K562 (cell line): ENCODE measurements at regions not wholly inside any gene's neighbourhood (a gene's known extent, or its start where the extent isn't known, plus 50 kb on each side); places are given as distances from the start of the nearest gene placed in this dataset.
"Not testable (repeated sequence)": the region's sequence is repeated elsewhere in the genome, so short reads cannot be mapped to it uniquely, and the experiment has no call there.

Experiments
- ATAC-seq: fragments of 200-7000 bp; cut with Tn5 transposase; 3 replicates; pipeline ENCODE4 v1.9.1; 2020; ENCODE audit warnings: moderate library complexity
- BruUV-seq: library from RNA; stranded (reverse); fragments of 400-500 nt; replicated peaks from 2 replicates; lab custom pipeline; 2021; lab: Mats Ljungman, UMichigan
- CTCF ChIA-PET: fragments of 300-600 bp; formaldehyde crosslinking; extraction: SDS; loops from one replicate; lab custom pipeline; 2021; ENCODE audit warnings: low intra/inter-chr PET ratio; lab: Yijun Ruan, JAX
- POLR2A ChIA-PET: fragments of 300-600, 350-650 bp; sonication (Branson Sonifier 250); formaldehyde crosslinking; extraction: SDS; loops from one replicate; lab custom pipeline; 2021; ENCODE audit warnings: antibody characterized with exemption, inconsistent platforms; lab: Yijun Ruan, JAX
- DNase-seq, 4 experiments: peaks; one replicate each; pipeline versions ENCODE4 v3.0.0 to v3.0.0-alpha.2; 2011 to 2018; ENCODE audit warnings: low spot score in 3 of 4, mixed read lengths in 3 of 4; ENCODE audit errors: extremely low read depth in 1 of 4
- FAIRE-seq: peaks from 2 replicates; lab custom pipeline; 2011; peaks lifted over from hg19 to GRCh38; lab: Jason Lieb, UNC
- H2AFZ ChIP-seq: 2 replicates; pipeline ENCODE4 v1.6.0; 2011; ENCODE audit warnings: low read depth, low read length, control low read depth, inconsistent platforms
- H3K27ac ChIP-seq: fragments of 200-600 bp; 3 replicates; pipeline ENCODE4 v1.8.0; 2011; ENCODE audit warnings: low read depth, mild to moderate bottlenecking, control low read depth, inconsistent platforms, low read length, moderate library complexity, mixed read lengths; ENCODE audit errors: extremely low read depth
- H3K27me3 ChIP-seq, 2 experiments: fragments of 300-600 bp in 1 of 2; 2 replicates in 1 of 2; 3 replicates in 1 of 2; pipeline versions ENCODE4 v1.6.0 to v1.8.0; 2011; ENCODE audit warnings: inconsistent platforms in 2 of 2, low read length in 2 of 2, mild to moderate bottlenecking in 1 of 2, mixed read lengths in 1 of 2, moderate library complexity in 1 of 2; ENCODE audit not compliant: control insufficient read depth in 2 of 2, insufficient read depth in 2 of 2
- H3K36me3 ChIP-seq: fragments of 300-600 bp; 3 replicates; pipeline ENCODE4 v1.8.0; 2011; ENCODE audit warnings: mild to moderate bottlenecking, low read length, inconsistent platforms; ENCODE audit not compliant: control insufficient read depth, insufficient read depth
- H3K4me1 ChIP-seq, 2 experiments: fragments of 200-600 bp in 1 of 2; replicated peaks in 1 of 2; 2 replicates in 1 of 2; 3 replicates in 1 of 2; pipeline versions ENCODE4 v1.5.1 to v1.8.0; 2011; ENCODE audit warnings: inconsistent platforms in 2 of 2, low read length in 2 of 2, mild to moderate bottlenecking in 1 of 2, mixed read lengths in 1 of 2, moderate library complexity in 1 of 2; ENCODE audit not compliant: control insufficient read depth in 2 of 2, insufficient read depth in 2 of 2
- H3K4me2 ChIP-seq: 2 replicates; pipeline ENCODE4 v1.6.1; 2011; ENCODE audit warnings: low read length, control low read depth, inconsistent platforms, mixed read lengths; ENCODE audit not compliant: insufficient read depth
- H3K4me3 ChIP-seq: fragments of 200-600 bp; sonication (generic), shearing (Covaris generic); 2 replicates; pipeline ENCODE4 v1.5.1; 2016; ENCODE audit warnings: control low read depth, inconsistent platforms
- H3K79me2 ChIP-seq: fragments of 200-600 bp; 3 replicates; pipeline ENCODE4 v1.8.0; 2011; ENCODE audit warnings: low read length, inconsistent platforms; ENCODE audit not compliant: control insufficient read depth, insufficient read depth
- H3K9ac ChIP-seq, 2 experiments: 2 replicates each; pipeline versions ENCODE4 v1.6.0 to v1.6.1; 2011; ENCODE audit warnings: low read depth in 2 of 2, low read length in 2 of 2, control low read depth in 1 of 2, inconsistent platforms in 1 of 2, mild to moderate bottlenecking in 1 of 2, mixed read lengths in 1 of 2; ENCODE audit not compliant: insufficient read depth in 1 of 2
- H3K9me1 ChIP-seq: one replicate; pipeline ENCODE4 v1.6.0; 2011; ENCODE audit warnings: inconsistent platforms, mild to moderate bottlenecking, low read length, moderate library complexity; ENCODE audit not compliant: control insufficient read depth, insufficient read depth
- H3K9me3 ChIP-seq: replicated peaks from 2 replicates; pipeline ENCODE4 v1.5.1; 2011; ENCODE audit warnings: low read depth, low read length, inconsistent platforms; ENCODE audit not compliant: control insufficient read depth, insufficient read depth
- H4K20me1 ChIP-seq: replicated peaks from 2 replicates; pipeline ENCODE4 v1.6.1; 2011; ENCODE audit warnings: low read length, inconsistent platforms, mixed read lengths; ENCODE audit not compliant: control insufficient read depth, insufficient read depth
- GTF2A2 ChIP-seq: IDR thresholded peaks from 2 replicates; pipeline ENCODE4 v1.6.1; 2016; ENCODE audit warnings: mild to moderate bottlenecking, missing genetic modification characterization, missing compliant biosample characterization
- HNRNPK ChIP-seq: fragments of 200-400 bp; formaldehyde crosslinking; IDR thresholded peaks from one replicate; pipeline ENCODE4 v1.6.1; 2018; ENCODE audit warnings: mild to moderate bottlenecking, low read depth, low read length; ENCODE audit not compliant: poor library complexity, severe bottlenecking
- MIER1 ChIP-seq: fragments of 450-650 bp; IDR thresholded peaks from 2 replicates; pipeline ENCODE4 v1.6.1; 2016; ENCODE audit warnings: antibody characterized with exemption, mild to moderate bottlenecking, low read depth
- NR2C1 ChIP-seq, 2 experiments: fragments of 450-650 bp; IDR thresholded peaks; 2 replicates each; pipeline ENCODE4 v1.6.1; 2017; ENCODE audit warnings: mild to moderate bottlenecking in 2 of 2, antibody characterized with exemption in 1 of 2, inconsistent platforms in 1 of 2, missing compliant biosample characterization in 1 of 2, missing genetic modification characterization in 1 of 2
- PHF20 ChIP-seq: fragments of 450-650 bp; IDR thresholded peaks from 2 replicates; pipeline ENCODE4 v1.6.1; 2018; ENCODE audit not compliant: partially characterized antibody
- THRAP3 ChIP-seq: fragments of 450-650 bp; IDR thresholded peaks from 2 replicates; pipeline ENCODE4 v1.6.1; 2016; ENCODE audit warnings: mild to moderate bottlenecking, inconsistent platforms, borderline replicate concordance
- WGBS: fragments of 100-300 bp; shearing (Covaris generic); methylation state at CpG from one replicate; pipeline ENCODE4 v1.1.6; 2016; ENCODE audit warnings: low coverage, mixed read lengths; ENCODE audit not compliant: insufficient coverage; ENCODE audit errors: missing lambda C conversion rate; 5-methylcytosine and 5-hydroxymethylcytosine counted together
- in situ Hi-C: fragments of 300-500 bp; cut with MboI; formaldehyde crosslinking; loops from 4 replicates; pipeline ENCODE4 v1.15.0; 2018; ENCODE audit warnings: inconsistent platforms, mixed read lengths
- intact Hi-C: fragments of 100-400 bp; cut with micrococcal nuclease; formaldehyde crosslinking; loops from 2 replicates; pipeline ENCODE4 v1.14.2; 2022
- TF ChIP-seq, protein P1 (sequence below): fragments of 250-450 bp; sonication (Bioruptor Pico); IDR thresholded peaks from 2 replicates; pipeline ENCODE4 v1.8.0; 2022; ENCODE audit warnings: inconsistent platforms, mild to moderate bottlenecking, moderate library complexity, borderline replicate concordance
- TF ChIP-seq, protein P2 (sequence below): sonication (generic); formaldehyde crosslinking; IDR thresholded peaks from 2 replicates; pipeline ENCODE4 v1.8.0; 2023; ENCODE audit warnings: mild to moderate bottlenecking, missing genetic modification reagents
- TF ChIP-seq, protein P3 (sequence below): fragments of 250-450 bp; sonication (Bioruptor Pico); IDR thresholded peaks from 2 replicates; pipeline ENCODE4 v1.5.1; 2021; ENCODE audit warnings: mild to moderate bottlenecking

- H3K4me1 ChIP-seq, H3K4me2 ChIP-seq, H4K20me1 ChIP-seq, ATAC-seq, H3K9ac ChIP-seq, H3K79me2 ChIP-seq, H3K9me1 ChIP-seq, DNase-seq, FAIRE-seq, H3K36me3 ChIP-seq, CTCF ChIA-PET, POLR2A ChIA-PET, H3K27ac ChIP-seq, in situ Hi-C loops, H3K9me3 ChIP-seq, H3K4me3 ChIP-seq, H2AFZ ChIP-seq, BruUV-seq, intact Hi-C loops: not testable (repeated sequence)
- peaks cover 0 to 29% of the 10 kb centered on the region in 2 experiments; a peak in 2 of 5 replicates for H3K27me3 ChIP-seq
- WGBS, result 47% methylated on average over 24 of the region's 24 CpGs
- TF ChIP-seq, protein P1, sequence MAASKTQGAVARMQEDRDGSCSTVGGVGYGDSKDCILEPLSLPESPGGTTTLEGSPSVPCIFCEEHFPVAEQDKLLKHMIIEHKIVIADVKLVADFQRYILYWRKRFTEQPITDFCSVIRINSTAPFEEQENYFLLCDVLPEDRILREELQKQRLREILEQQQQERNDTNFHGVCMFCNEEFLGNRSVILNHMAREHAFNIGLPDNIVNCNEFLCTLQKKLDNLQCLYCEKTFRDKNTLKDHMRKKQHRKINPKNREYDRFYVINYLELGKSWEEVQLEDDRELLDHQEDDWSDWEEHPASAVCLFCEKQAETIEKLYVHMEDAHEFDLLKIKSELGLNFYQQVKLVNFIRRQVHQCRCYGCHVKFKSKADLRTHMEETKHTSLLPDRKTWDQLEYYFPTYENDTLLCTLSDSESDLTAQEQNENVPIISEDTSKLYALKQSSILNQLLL (CRISPR knock-in tag), result peak; percentile 86; the same call in 1 of the 2 replicates
Measured at GRCh38 chr2:388752-389151, 100.9 kb upstream of the ALKAL2 start.

DNA sequence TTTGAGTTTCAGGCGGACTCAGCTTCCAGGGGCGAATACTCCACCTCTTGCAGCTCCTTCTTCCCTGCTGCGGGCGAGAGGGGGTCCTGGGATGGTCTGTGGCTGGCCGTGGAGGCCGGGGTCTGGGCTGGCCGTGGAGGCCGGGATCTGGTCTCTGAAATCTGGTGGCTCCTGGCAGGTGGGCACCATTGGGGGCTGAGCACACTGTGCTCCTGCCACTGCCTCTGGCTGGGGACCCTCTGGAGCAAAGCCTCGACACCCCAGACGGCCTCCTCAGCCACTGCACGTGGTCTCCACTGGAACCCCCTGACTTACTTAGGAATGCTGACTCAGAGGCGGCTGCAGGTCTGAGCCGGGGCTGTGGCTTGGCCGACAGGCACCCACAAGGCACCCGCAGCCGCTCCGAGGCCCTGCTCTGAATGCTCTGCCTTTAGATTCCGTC, 100.1 kb upstream of the ALKAL2 start:
- FAIRE-seq, result no peak
- no peak for TF ChIP-seq GTF2A2
- no peak for TF ChIP-seq PHF20
- TF ChIP-seq, protein P2, sequence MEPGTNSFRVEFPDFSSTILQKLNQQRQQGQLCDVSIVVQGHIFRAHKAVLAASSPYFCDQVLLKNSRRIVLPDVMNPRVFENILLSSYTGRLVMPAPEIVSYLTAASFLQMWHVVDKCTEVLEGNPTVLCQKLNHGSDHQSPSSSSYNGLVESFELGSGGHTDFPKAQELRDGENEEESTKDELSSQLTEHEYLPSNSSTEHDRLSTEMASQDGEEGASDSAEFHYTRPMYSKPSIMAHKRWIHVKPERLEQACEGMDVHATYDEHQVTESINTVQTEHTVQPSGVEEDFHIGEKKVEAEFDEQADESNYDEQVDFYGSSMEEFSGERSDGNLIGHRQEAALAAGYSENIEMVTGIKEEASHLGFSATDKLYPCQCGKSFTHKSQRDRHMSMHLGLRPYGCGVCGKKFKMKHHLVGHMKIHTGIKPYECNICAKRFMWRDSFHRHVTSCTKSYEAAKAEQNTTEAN (CRISPR knock-in tag), result no peak
- TF ChIP-seq MIER1, result no peak
- no peak for TF ChIP-seq HNRNPK
- no peak for TF ChIP-seq THRAP3
- TF ChIP-seq, protein P3, sequence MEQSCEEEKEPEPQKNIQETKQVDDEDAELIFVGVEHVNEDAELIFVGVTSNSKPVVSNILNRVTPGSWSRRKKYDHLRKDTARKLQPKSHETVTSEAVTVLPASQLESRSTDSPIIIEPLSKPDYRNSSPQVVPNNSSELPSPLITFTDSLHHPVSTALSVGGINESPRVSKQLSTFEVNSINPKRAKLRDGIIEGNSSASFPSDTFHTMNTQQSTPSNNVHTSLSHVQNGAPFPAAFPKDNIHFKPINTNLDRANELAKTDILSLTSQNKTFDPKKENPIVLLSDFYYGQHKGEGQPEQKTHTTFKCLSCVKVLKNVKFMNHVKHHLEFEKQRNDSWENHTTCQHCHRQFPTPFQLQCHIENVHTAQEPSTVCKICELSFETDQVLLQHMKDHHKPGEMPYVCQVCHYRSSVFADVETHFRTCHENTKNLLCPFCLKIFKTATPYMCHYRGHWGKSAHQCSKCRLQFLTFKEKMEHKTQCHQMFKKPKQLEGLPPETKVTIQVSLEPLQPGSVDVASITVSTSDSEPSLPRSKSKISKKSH (CRISPR knock-in tag), result no peak
- no peak for TF ChIP-seq NR2C1 (IDR thresholded peaks at IDR 0.05)
- no peak for TF ChIP-seq NR2C1 (tag; IDR thresholded peaks at IDR 0.05)

More for the DNA sequence above, 100.1 kb upstream of the ALKAL2 start:
- H3K9me1 ChIP-seq, result no peaks in the 10 kb centered on the region
- H3K9me3 ChIP-seq, result peaks cover 6% of the 10 kb centered on the region
- H4K20me1 ChIP-seq, result no peaks in the 10 kb centered on the region
- peaks cover 3 to 27% of the 10 kb centered on the region in 2 experiments; a peak in 3 of 5 replicates for H3K27me3 ChIP-seq
- H2AFZ ChIP-seq, result no peak overlapping the region
- no peaks in the 10 kb centered on the region for H3K36me3 ChIP-seq
- DNase-seq, result no peak
- intact Hi-C loops, result no loop called here
- ChIA-PET CTCF (no interaction called here), POLR2A (no interaction called here)
- no peaks in the 10 kb centered on the region for H3K79me2 ChIP-seq
- H3K4me2 ChIP-seq, result no peak overlapping the region
- no peak for ATAC-seq
- in situ Hi-C loops, result no loop called here
- BruUV-seq, result no TSS peak
- H3K4me1 ChIP-seq, result peaks cover 0 to 4% of the 10 kb centered on the region in 2 experiments; a peak in 2 of 5 replicates
- no peak overlapping the region for H3K27ac ChIP-seq
- no peak overlapping the region for H3K9ac ChIP-seq
- H3K4me3 ChIP-seq, result no peak overlapping the region
- WGBS, result 1% methylated on average over 15 of the region's 18 CpGs
